ENCODE measurements at regions not wholly inside any gene's neighbourhood (a gene's known extent, or its start where the extent isn't known, plus 50 kb on each side); places are given as distances from the start of the nearest gene placed in this dataset.
"Not testable (repeated sequence)": the region's sequence is repeated elsewhere in the genome, so short reads cannot be mapped to it uniquely, and the experiment has no call there.

DNA sequence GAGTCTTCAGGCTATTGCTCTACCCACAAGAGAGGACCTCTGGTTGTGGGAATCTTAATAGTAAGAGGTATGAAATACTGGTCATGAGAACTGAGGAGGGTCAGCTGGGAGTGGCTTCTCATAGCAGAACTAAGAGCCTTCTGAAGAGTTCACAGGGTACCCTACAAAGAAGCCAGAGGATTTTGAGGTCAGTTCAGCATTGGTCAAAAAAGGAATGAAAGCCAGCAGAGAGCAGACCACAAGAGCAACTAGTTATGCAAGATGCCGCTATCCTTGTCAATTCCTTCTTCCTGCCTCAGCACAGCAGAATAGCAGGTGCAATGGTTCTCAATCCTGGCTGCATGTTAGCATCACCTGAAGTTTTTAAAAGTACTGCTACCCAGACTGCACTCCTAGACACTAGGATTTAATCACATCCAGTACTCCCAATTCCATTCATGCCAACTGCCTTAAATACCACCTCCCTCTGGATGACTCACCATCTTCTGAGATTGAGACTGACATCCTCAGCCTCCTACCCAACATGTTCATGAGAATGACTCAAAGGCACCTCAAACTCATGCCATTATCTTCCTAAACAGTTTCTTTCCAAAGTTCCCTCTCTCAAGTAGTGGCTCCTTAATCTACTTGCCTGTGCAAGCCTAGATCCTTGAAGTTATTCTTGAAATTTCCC lies 81.0 kb upstream of the RBMS1 start:
- DNase-seq = no peak
- no peaks in the 10 kb centered on the region for H3K9me3 ChIP-seq (replicated peaks in 1 of 3)
- intact Hi-C loops (cut with DNase I) = no loop called here
- 70 to 82% (median 76%) methylated on average over 1 of the region's 1 CpG for WGBS, 4 donors
- H3K4me1 ChIP-seq (replicated peaks in 1 of 2) = peaks cover 0 to 3% of the 10 kb centered on the region in 2 donors
- no peaks in the 10 kb centered on the region for H3K36me3 ChIP-seq (replicated peaks in 1 of 2)
- H3K4me3 ChIP-seq = no peak overlapping the region
- TF ChIP-seq, protein P1, sequence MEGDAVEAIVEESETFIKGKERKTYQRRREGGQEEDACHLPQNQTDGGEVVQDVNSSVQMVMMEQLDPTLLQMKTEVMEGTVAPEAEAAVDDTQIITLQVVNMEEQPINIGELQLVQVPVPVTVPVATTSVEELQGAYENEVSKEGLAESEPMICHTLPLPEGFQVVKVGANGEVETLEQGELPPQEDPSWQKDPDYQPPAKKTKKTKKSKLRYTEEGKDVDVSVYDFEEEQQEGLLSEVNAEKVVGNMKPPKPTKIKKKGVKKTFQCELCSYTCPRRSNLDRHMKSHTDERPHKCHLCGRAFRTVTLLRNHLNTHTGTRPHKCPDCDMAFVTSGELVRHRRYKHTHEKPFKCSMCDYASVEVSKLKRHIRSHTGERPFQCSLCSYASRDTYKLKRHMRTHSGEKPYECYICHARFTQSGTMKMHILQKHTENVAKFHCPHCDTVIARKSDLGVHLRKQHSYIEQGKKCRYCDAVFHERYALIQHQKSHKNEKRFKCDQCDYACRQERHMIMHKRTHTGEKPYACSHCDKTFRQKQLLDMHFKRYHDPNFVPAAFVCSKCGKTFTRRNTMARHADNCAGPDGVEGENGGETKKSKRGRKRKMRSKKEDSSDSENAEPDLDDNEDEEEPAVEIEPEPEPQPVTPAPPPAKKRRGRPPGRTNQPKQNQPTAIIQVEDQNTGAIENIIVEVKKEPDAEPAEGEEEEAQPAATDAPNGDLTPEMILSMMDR (IDR thresholded peaks at IDR 0.05) = no peak
- no peak for TF ChIP-seq POLR2A (IDR thresholded peaks at IDR 0.05)
- no peak overlapping the region for H3K27ac ChIP-seq
- H3K27me3 ChIP-seq = no peaks in the 10 kb centered on the region

DNA sequence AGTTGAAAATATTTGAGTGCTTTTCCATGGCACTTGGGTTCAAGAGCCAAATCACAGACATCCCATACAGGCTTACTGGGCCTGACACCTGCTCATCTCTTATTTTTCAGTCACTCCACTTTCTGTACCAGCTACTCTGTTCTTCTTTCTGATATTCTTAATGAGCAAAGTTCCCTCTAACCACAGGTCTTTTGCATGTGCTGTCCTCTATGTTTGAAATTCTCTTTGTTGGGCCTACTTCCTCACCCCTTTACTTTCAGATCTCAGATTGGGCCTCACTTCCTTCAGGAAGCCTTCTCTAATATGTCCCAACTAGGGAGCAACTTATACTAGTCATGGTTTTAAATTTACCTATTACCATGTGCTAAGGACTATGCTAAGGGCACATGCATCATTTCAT lies 81.8 kb upstream of the RBMS1 start:
- no peak overlapping the region for H3K4me3 ChIP-seq
- peaks cover 0 to 3% of the 10 kb centered on the region in 2 donors for H3K4me1 ChIP-seq (replicated peaks in 1 of 2)
- no peak for TF ChIP-seq POLR2A (IDR thresholded peaks at IDR 0.05)
- TF ChIP-seq, protein P1 (IDR thresholded peaks at IDR 0.05) = no peak
- DNase-seq = no peak
- H3K27ac ChIP-seq = no peak overlapping the region
- intact Hi-C loops (cut with DNase I) = no loop called here
- no peaks in the 10 kb centered on the region for H3K27me3 ChIP-seq
- H3K9me3 ChIP-seq (replicated peaks in 1 of 3) = no peaks in the 10 kb centered on the region
- H3K36me3 ChIP-seq (replicated peaks in 1 of 2) = no peaks in the 10 kb centered on the region

DNA sequence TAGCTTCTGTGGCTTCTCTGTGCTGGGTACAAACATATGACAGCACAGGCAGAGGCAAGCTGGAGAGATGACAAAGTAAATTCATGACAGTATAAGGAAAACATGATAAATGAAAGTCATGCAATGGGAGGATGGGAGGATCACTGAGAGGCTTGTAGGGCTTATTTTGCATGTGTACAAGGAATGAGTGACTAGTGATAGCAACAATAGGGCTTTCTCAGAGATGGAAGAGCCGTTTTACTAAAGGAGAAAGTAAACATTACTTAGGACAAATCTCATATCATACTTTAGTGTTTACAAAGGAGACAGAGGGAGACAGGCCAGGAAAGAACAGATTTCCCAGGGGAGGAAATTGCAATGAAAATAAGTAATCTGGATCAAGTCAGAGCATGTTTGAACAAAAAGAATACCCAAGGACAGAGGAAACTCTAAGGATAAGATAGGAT lies 82.5 kb upstream of the RBMS1 start:
- Histone ChIP-seq H3K9me3 (replicated peaks in 1 of 3) (no peaks in the 10 kb centered on the region), H3K36me3 (replicated peaks in 1 of 2) (no peaks in the 10 kb centered on the region), H3K4me1 (replicated peaks in 1 of 2) (peaks cover 0 to 3% of the 10 kb centered on the region in 2 donors), H3K4me3 (no peak overlapping the region), H3K27me3 (no peaks in the 10 kb centered on the region), H3K27ac (no peak overlapping the region)
- intact Hi-C loops (cut with DNase I) = no loop called here
- no peak for TF ChIP-seq POLR2A (IDR thresholded peaks at IDR 0.05)
- TF ChIP-seq, protein P1 (IDR thresholded peaks at IDR 0.05) = no peak
- 26 to 48% (median 40%) methylated on average over 1 of the region's 1 CpG for WGBS, 4 donors
- no peak for DNase-seq

DNA sequence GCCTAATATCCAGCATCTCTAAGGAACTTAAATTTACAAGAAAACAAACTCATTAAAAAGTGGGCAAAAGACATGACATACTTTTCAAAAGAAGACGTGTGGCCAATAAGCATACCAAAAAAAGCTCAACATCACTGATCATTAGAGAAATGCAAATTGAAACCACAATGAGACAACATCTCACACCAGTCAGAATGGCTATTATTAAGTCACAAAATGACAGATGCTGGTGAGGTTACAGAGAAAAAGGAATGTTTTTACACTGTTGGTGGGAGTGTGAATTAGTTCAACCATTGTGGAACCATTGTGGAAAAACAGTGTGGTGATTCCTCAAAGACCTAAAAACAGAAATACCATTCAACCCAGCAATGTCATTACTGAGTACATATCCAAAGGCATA lies 83.5 kb upstream of the RBMS1 start:
- H3K9me3 ChIP-seq (replicated peaks in 1 of 3); H3K4me3 ChIP-seq; H3K27me3 ChIP-seq; H3K36me3 ChIP-seq (replicated peaks in 1 of 2); H3K4me1 ChIP-seq (replicated peaks in 1 of 2); intact Hi-C loops (cut with DNase I); H3K27ac ChIP-seq; DNase-seq: not testable (repeated sequence)
- WGBS, 4 donors = 52 to 83% (median 66%) methylated on average over 1 of the region's 1 CpG

DNA sequence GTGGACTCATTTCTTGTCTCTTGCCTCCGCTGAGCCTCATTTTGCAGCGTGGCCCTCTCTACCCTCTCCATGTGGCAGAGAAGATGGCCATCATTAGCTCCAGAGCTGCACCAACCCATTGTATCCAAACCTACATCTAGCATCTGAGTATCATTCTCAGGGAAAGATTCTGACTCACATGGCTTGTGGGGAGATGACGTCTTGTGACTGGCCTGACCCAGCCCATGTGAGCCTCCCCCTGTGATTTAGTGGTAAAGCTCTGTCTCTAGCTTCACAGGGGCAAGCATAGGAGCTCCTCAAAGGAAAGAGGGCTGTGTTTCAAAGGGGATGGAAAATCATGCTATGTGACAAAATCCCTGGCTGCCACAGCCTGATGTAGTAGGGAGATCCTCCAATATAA lies 87.4 kb upstream of the RBMS1 start:
- TF ChIP-seq, protein P1 (IDR thresholded peaks at IDR 0.05) = no peak
- TF ChIP-seq POLR2A (IDR thresholded peaks at IDR 0.05) = no peak
- no peak overlapping the region for H3K27ac ChIP-seq
- H3K9me3 ChIP-seq (replicated peaks in 1 of 3) = no peaks in the 10 kb centered on the region
- intact Hi-C loops (cut with DNase I) = no loop called here
- peaks cover 11 to 18% of the 10 kb centered on the region in 2 donors for H3K4me1 ChIP-seq (replicated peaks in 1 of 2)
- H3K36me3 ChIP-seq (replicated peaks in 1 of 2) = no peaks in the 10 kb centered on the region
- no peaks in the 10 kb centered on the region for H3K27me3 ChIP-seq
- no peak overlapping the region for H3K4me3 ChIP-seq
- DNase-seq = no peak
- 84 to 96% (median 90%) methylated on average over 3 of the region's 3 CpGs for WGBS, 4 donors
